Gastroesophageal sphincter (tissue), 3 donors: ENCODE measurements at regions not wholly inside any gene's neighbourhood (a gene's known extent, or its start where the extent isn't known, plus 50 kb on each side); places are given as distances from the start of the nearest gene placed in this dataset.
"Not testable (repeated sequence)": the region's sequence is repeated elsewhere in the genome, so short reads cannot be mapped to it uniquely, and the experiment has no call there.

Experiments used
- POLR2A ChIP-seq, 2 donors: fragments of 450-650 bp; IDR thresholded peaks; one replicate each; pipeline ENCODE4 v1.6.1; 2017; ENCODE audit warnings: antibody characterized with exemption in 2 of 2, mild to moderate bottlenecking in 2 of 2, moderate library complexity in 1 of 2
- TF ChIP-seq, protein P1 (sequence below), 4 experiments: fragments of 200-600 bp in 2 of 4; fragments of 450-650 bp in 2 of 4; sonication (generic) in 1 of 4; IDR thresholded peaks; one replicate each; pipeline ENCODE4 v1.5.1; 2017 to 2019; ENCODE audit warnings: antibody characterized with exemption in 4 of 4, mild to moderate bottlenecking in 2 of 4, moderate library complexity in 2 of 4

DNA sequence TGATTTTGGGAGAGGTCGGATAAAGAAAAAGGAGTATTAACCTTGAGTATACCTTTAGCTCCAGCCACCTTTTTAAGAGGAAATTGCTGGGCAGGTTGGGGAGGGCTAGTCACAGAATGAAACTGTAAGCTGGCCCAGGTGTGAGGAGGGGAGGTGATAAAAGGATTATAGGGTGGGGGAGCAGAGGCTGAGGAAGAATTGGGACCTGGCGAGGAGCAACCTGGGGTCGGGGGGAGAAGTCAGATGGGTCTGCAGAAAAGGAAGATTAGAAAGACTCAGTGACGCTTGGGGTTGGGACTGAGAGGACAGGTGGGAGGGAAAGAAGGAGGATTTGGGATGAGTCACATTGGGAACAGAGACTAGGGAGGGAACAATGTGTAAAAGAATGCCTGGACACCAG, 1548.5 kb upstream of the WWC1 start:
- TF ChIP-seq, protein P1, sequence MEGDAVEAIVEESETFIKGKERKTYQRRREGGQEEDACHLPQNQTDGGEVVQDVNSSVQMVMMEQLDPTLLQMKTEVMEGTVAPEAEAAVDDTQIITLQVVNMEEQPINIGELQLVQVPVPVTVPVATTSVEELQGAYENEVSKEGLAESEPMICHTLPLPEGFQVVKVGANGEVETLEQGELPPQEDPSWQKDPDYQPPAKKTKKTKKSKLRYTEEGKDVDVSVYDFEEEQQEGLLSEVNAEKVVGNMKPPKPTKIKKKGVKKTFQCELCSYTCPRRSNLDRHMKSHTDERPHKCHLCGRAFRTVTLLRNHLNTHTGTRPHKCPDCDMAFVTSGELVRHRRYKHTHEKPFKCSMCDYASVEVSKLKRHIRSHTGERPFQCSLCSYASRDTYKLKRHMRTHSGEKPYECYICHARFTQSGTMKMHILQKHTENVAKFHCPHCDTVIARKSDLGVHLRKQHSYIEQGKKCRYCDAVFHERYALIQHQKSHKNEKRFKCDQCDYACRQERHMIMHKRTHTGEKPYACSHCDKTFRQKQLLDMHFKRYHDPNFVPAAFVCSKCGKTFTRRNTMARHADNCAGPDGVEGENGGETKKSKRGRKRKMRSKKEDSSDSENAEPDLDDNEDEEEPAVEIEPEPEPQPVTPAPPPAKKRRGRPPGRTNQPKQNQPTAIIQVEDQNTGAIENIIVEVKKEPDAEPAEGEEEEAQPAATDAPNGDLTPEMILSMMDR (IDR thresholded peaks at IDR 0.05): not testable (repeated sequence)
- not testable (repeated sequence) for TF ChIP-seq POLR2A (IDR thresholded peaks at IDR 0.05)
